ENCODE measurements at regions not wholly inside any gene's neighbourhood (a gene's known extent, or its start where the extent isn't known, plus 50 kb on each side); places are given as distances from the start of the nearest gene placed in this dataset.

GRCh38 chr13:97615266-97615665 is 181.3 kb downstream of the RAP2A start:
- no peaks in the 10 kb centered on the region for H3K9me3 ChIP-seq (ENCODE audit: control insufficient read depth, insufficient read depth, low read length)
- WGBS (ENCODE audit: insufficient coverage), result 60% methylated on average over 3 of the region's 3 CpGs
- no peak for DNase-seq (ENCODE audit: low read depth in 4 of 6, low spot score in 6 of 6)
- H3K27ac ChIP-seq (ENCODE audit: low read depth, low read length), result no peak overlapping the region
- H3K4me1 ChIP-seq (ENCODE audit: control insufficient read depth, insufficient read depth, low read length), result no peaks in the 10 kb centered on the region
- no peaks in the 10 kb centered on the region for H3K36me3 ChIP-seq (ENCODE audit: control insufficient read depth, insufficient read depth, low read length)
- H3K4me3 ChIP-seq (ENCODE audit: low read depth, low read length), result no peak overlapping the region
- H3K27me3 ChIP-seq (ENCODE audit: control insufficient read depth, insufficient read depth, low read length), result no peaks in the 10 kb centered on the region

DNA sequence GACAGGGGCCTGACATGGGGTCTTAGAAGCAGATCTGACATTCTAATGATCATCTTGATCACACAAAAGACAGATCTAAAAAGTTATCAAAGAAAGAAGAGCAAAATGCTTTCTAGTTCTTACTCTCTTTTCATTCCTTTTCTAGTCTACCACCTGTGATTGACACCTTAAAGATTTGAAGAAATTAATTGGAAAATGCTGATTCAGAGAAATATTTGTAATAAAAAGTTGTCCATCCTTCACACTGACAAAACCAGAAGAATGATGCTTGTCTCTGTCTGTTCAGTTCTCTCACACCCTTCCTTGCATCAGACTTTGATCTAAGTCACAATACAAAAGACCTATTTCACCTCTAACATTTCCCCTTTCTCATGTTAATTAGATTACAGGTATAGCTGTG is 182.4 kb downstream of the RAP2A start:
- H3K4me1 ChIP-seq (ENCODE audit: control insufficient read depth, insufficient read depth, low read length), result no peaks in the 10 kb centered on the region
- H3K9me3 ChIP-seq (ENCODE audit: control insufficient read depth, insufficient read depth, low read length), result no peaks in the 10 kb centered on the region
- DNase-seq (ENCODE audit: low read depth in 4 of 6, low spot score in 6 of 6), result no peak
- no peaks in the 10 kb centered on the region for H3K36me3 ChIP-seq (ENCODE audit: control insufficient read depth, insufficient read depth, low read length)
- no peaks in the 10 kb centered on the region for H3K27me3 ChIP-seq (ENCODE audit: control insufficient read depth, insufficient read depth, low read length)
- H3K27ac ChIP-seq (ENCODE audit: low read depth, low read length), result no peak overlapping the region
- no peak overlapping the region for H3K4me3 ChIP-seq (ENCODE audit: low read depth, low read length)

- WGBS (ENCODE audit: insufficient coverage), result 75% methylated on average over 1 of the region's 15 CpGs
- no peak overlapping the region for H3K27ac ChIP-seq (ENCODE audit: low read depth, low read length)
- H3K9me3 ChIP-seq (ENCODE audit: control insufficient read depth, insufficient read depth, low read length), result no peaks in the 10 kb centered on the region
- no peak for DNase-seq (ENCODE audit: low read depth in 4 of 6, low spot score in 6 of 6)
- no peak overlapping the region for H3K4me3 ChIP-seq (ENCODE audit: low read depth, low read length)
- H3K4me1 ChIP-seq (ENCODE audit: control insufficient read depth, insufficient read depth, low read length), result no peaks in the 10 kb centered on the region
- H3K36me3 ChIP-seq (ENCODE audit: control insufficient read depth, insufficient read depth, low read length), result no peaks in the 10 kb centered on the region
- no peaks in the 10 kb centered on the region for H3K27me3 ChIP-seq (ENCODE audit: control insufficient read depth, insufficient read depth, low read length)
Observed at GRCh38 chr13:97621025-97621424, 187.1 kb downstream of the RAP2A start.

DNA sequence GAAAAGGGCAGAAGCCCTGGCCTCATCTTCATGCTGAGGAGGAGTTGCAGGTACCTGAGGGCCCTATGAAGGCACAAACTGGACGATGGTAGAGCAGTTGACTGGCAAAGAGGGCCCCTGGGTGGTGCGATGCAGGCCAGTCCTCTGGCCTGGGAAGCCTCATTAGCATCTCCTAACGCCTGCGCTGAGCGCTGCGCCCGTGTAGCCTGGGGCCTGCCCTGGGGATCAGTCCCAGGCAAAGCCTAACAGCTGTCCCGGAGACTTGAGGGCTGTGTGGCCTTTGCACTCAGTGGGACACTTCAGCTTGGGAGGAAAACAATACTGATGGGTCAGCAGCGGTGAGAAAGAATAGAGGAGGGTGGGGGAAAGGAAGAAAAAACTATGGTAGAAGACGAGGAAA is 187.7 kb downstream of the RAP2A start:
- Histone ChIP-seq H3K36me3 (ENCODE audit: control insufficient read depth, insufficient read depth, low read length) (no peaks in the 10 kb centered on the region), H3K27ac (ENCODE audit: low read depth, low read length) (no peak overlapping the region), H3K9me3 (ENCODE audit: control insufficient read depth, insufficient read depth, low read length) (no peaks in the 10 kb centered on the region), H3K27me3 (ENCODE audit: control insufficient read depth, insufficient read depth, low read length) (no peaks in the 10 kb centered on the region), H3K4me3 (ENCODE audit: low read depth, low read length) (no peak overlapping the region), H3K4me1 (ENCODE audit: control insufficient read depth, insufficient read depth, low read length) (no peaks in the 10 kb centered on the region)
- WGBS (ENCODE audit: insufficient coverage), result 40% methylated on average over 10 of the region's 10 CpGs
- no peak for DNase-seq (ENCODE audit: low read depth in 4 of 6, low spot score in 6 of 6)

- WGBS (ENCODE audit: insufficient coverage), result 33% methylated on average over 1 of the region's 4 CpGs
- Histone ChIP-seq H3K4me1 (ENCODE audit: control insufficient read depth, insufficient read depth, low read length) (no peaks in the 10 kb centered on the region), H3K36me3 (ENCODE audit: control insufficient read depth, insufficient read depth, low read length) (no peaks in the 10 kb centered on the region), H3K4me3 (ENCODE audit: low read depth, low read length) (no peak overlapping the region), H3K27ac (ENCODE audit: low read depth, low read length) (no peak overlapping the region), H3K9me3 (ENCODE audit: control insufficient read depth, insufficient read depth, low read length) (no peaks in the 10 kb centered on the region), H3K27me3 (ENCODE audit: control insufficient read depth, insufficient read depth, low read length) (no peaks in the 10 kb centered on the region)
- DNase-seq (ENCODE audit: low read depth in 4 of 6, low spot score in 6 of 6), result peak in 2 of 6 donors; percentile 47 to 94
Observed at GRCh38 chr13:97627566-97627965, 193.6 kb downstream of the RAP2A start.

DNA sequence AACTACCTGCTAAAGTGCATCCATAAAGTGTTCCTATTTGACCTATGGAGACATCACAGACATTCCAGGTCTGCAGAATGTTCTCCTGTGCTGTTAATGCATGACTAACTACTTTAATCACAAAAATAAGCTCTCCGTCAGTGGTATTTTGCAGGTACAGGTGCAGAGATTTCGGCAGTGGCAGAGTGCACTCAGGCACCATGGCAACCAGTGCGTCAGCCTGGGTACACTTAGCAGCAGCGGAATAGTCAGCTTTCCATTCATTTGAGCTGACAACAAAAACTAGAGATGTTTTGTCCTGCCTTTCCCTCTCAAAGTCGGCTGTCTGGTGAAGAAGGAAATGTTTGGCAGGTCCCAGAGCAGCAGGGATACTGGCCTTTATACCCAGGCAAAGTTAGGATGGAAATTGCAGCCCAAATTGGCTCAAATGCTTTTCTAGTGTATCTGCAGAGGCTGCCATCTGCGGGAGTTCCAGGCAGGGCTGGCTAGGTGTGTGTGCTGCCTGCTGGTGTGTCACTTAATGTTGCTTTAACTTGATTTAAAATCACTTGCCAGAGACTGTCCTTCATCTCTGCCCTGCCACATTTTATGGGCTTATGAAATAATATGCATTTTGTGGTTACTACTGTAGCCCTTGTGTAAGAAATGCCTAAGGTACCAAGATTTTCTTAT is 195.8 kb downstream of the RAP2A start:
- 34% methylated on average over 6 of the region's 6 CpGs for WGBS (ENCODE audit: insufficient coverage)
- Histone ChIP-seq H3K27me3 (ENCODE audit: control insufficient read depth, insufficient read depth, low read length) (no peaks in the 10 kb centered on the region), H3K36me3 (ENCODE audit: control insufficient read depth, insufficient read depth, low read length) (no peaks in the 10 kb centered on the region), H3K9me3 (ENCODE audit: control insufficient read depth, insufficient read depth, low read length) (peaks cover 6% of the 10 kb centered on the region), H3K4me3 (ENCODE audit: low read depth, low read length) (no peak overlapping the region), H3K4me1 (ENCODE audit: control insufficient read depth, insufficient read depth, low read length) (no peaks in the 10 kb centered on the region), H3K27ac (ENCODE audit: low read depth, low read length) (no peak overlapping the region)
- peak; percentile 23 to 88 (median 28) for DNase-seq (ENCODE audit: low read depth in 4 of 6, low spot score in 6 of 6)

- no peaks in the 10 kb centered on the region for H3K4me1 ChIP-seq (ENCODE audit: control insufficient read depth, insufficient read depth, low read length)
- no peak overlapping the region for H3K27ac ChIP-seq (ENCODE audit: low read depth, low read length)
- H3K27me3 ChIP-seq (ENCODE audit: control insufficient read depth, insufficient read depth, low read length), result no peaks in the 10 kb centered on the region
- no peak overlapping the region for H3K4me3 ChIP-seq (ENCODE audit: low read depth, low read length)
- peaks cover 6% of the 10 kb centered on the region for H3K9me3 ChIP-seq (ENCODE audit: control insufficient read depth, insufficient read depth, low read length)
- no peak for DNase-seq (ENCODE audit: low read depth in 4 of 6, low spot score in 6 of 6)
- 54% methylated on average over 2 of the region's 4 CpGs for WGBS (ENCODE audit: insufficient coverage)
- H3K36me3 ChIP-seq (ENCODE audit: control insufficient read depth, insufficient read depth, low read length), result no peaks in the 10 kb centered on the region
Observed at GRCh38 chr13:97630725-97631124, 196.8 kb downstream of the RAP2A start.

GRCh38 chr13:97631158-97631557 is 197.2 kb downstream of the RAP2A start:
- Histone ChIP-seq H3K4me3 (ENCODE audit: low read depth, low read length) (no peak overlapping the region), H3K27ac (ENCODE audit: low read depth, low read length) (no peak overlapping the region), H3K27me3 (ENCODE audit: control insufficient read depth, insufficient read depth, low read length) (no peaks in the 10 kb centered on the region), H3K9me3 (ENCODE audit: control insufficient read depth, insufficient read depth, low read length) (peaks cover 6% of the 10 kb centered on the region), H3K4me1 (ENCODE audit: control insufficient read depth, insufficient read depth, low read length) (no peaks in the 10 kb centered on the region), H3K36me3 (ENCODE audit: control insufficient read depth, insufficient read depth, low read length) (no peaks in the 10 kb centered on the region)
- DNase-seq (ENCODE audit: low read depth in 4 of 6, low spot score in 6 of 6), result no peak
- 56% methylated on average over 3 of the region's 3 CpGs for WGBS (ENCODE audit: insufficient coverage)

GRCh38 chr13:97639236-97639635 is 205.3 kb downstream of the RAP2A start:
- Histone ChIP-seq H3K9me3 (ENCODE audit: control insufficient read depth, insufficient read depth, low read length) (no peaks in the 10 kb centered on the region), H3K4me1 (ENCODE audit: control insufficient read depth, insufficient read depth, low read length) (no peaks in the 10 kb centered on the region), H3K27me3 (ENCODE audit: control insufficient read depth, insufficient read depth, low read length) (no peaks in the 10 kb centered on the region), H3K4me3 (ENCODE audit: low read depth, low read length) (no peak overlapping the region), H3K36me3 (ENCODE audit: control insufficient read depth, insufficient read depth, low read length) (no peaks in the 10 kb centered on the region), H3K27ac (ENCODE audit: low read depth, low read length) (no peak overlapping the region)
- DNase-seq (ENCODE audit: low read depth in 4 of 6, low spot score in 6 of 6), result no peak

DNA sequence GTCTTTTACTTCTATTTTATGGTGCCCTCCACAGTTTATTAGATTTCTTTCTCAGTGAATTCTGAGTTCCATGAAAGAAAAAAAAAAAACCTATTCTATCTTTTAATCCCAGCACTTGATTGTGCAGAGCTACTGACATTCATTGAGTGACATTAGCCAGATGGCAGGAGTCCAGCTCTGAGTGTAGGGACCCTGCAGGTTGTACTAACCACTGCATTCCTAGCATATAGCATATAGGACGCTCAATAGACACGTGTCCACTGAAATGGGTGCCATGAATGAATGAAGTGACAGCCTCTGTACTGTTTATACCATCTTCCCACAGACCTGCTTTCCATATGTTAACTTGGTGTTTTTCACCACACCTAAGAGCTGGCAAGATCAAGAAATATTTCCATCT is 206.3 kb downstream of the RAP2A start:
- peak in 2 of 6 donors; percentile 24 to 31 for DNase-seq (ENCODE audit: low read depth in 4 of 6, low spot score in 6 of 6)
- H3K27me3 ChIP-seq (ENCODE audit: control insufficient read depth, insufficient read depth, low read length), result no peaks in the 10 kb centered on the region
- WGBS (ENCODE audit: insufficient coverage), result no CpG with 5 or more reads among the region's 2 CpGs
- H3K4me1 ChIP-seq (ENCODE audit: control insufficient read depth, insufficient read depth, low read length), result no peaks in the 10 kb centered on the region
- no peak overlapping the region for H3K27ac ChIP-seq (ENCODE audit: low read depth, low read length)
- H3K9me3 ChIP-seq (ENCODE audit: control insufficient read depth, insufficient read depth, low read length), result no peaks in the 10 kb centered on the region
- H3K36me3 ChIP-seq (ENCODE audit: control insufficient read depth, insufficient read depth, low read length), result no peaks in the 10 kb centered on the region
- no peak overlapping the region for H3K4me3 ChIP-seq (ENCODE audit: low read depth, low read length)

Data from spinal cord (tissue), 9 donors.